ENCODE measurements at regions not wholly inside any gene's neighbourhood (a gene's known extent, or its start where the extent isn't known, plus 50 kb on each side); places are given as distances from the start of the nearest gene placed in this dataset.

DNA sequence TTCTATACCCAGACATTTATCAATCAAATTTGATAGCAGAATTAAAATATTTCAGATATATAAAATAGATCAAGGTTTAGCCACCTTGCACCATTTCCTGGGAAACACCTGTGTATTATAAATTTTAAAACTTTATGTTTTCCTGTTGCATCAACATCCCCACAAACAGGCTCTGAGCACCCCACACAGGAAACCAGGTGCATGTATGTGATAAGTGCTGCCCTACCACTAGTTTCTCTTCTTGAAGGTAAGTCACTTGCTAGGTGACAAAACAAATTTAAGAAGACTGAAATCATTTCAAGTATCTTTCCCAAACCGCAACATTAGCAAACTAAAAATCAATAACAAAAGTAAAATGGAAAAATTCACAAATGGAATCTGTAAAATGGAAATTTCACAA lies 496.1 kb upstream of the CCDC54 start:
- no peak for TF ChIP-seq EZH2 (IDR thresholded peaks at IDR 0.05; ENCODE audit: borderline replicate concordance)
- TF ChIP-seq, protein P1, sequence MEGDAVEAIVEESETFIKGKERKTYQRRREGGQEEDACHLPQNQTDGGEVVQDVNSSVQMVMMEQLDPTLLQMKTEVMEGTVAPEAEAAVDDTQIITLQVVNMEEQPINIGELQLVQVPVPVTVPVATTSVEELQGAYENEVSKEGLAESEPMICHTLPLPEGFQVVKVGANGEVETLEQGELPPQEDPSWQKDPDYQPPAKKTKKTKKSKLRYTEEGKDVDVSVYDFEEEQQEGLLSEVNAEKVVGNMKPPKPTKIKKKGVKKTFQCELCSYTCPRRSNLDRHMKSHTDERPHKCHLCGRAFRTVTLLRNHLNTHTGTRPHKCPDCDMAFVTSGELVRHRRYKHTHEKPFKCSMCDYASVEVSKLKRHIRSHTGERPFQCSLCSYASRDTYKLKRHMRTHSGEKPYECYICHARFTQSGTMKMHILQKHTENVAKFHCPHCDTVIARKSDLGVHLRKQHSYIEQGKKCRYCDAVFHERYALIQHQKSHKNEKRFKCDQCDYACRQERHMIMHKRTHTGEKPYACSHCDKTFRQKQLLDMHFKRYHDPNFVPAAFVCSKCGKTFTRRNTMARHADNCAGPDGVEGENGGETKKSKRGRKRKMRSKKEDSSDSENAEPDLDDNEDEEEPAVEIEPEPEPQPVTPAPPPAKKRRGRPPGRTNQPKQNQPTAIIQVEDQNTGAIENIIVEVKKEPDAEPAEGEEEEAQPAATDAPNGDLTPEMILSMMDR (IDR thresholded peaks at IDR 0.05; ENCODE audit: poor library complexity): no peak
